ENCODE measurements at regions not wholly inside any gene's neighbourhood (a gene's known extent, or its start where the extent isn't known, plus 50 kb on each side); places are given as distances from the start of the nearest gene placed in this dataset.

DNA sequence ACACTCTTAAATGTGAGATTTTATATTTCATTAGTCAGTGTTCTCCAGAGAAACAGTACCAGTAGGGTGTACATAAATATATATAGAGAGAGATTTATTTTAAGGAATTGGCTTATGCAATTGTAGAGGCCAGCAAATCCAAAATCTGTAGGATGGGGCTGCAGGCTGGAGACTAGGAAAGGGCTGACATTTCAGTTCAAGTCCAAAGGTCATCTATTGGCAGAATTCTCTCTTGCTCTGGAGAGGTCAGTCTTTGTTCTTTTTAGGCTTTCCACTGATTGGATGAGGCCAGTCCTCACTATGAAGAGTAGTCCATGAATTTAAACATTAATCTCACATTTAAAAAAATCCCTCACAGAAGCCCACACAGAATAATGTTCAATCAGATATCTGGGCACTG lies 170.8 kb upstream of the NCKAP5 start:
- H3K4me3 ChIP-seq (replicated peaks in 1 of 2; ENCODE audit: low read depth in 1 of 2, low read length in 2 of 2), result no peak overlapping the region
- H4K20me1 ChIP-seq (ENCODE audit: insufficient read depth), result no peaks in the 10 kb centered on the region
- RAD21 ChIA-PET (ENCODE audit: low non-redundant PET in 1 of 2, low total read pairs in 2 of 2, uncharacterized antibody in 2 of 2, unreplicated experiment in 2 of 2), result no interaction called here
- CTCF ChIA-PET, result no interaction called here
- BruUV-seq (replicated peaks), result no TSS peak
- H3K4me2 ChIP-seq (ENCODE audit: low read length), result no peak overlapping the region
- POLR2A ChIA-PET, result no interaction called here
- H2AFZ ChIP-seq (ENCODE audit: low read depth, low read length, poor library complexity, severe bottlenecking), result no peak overlapping the region
- no peaks in the 10 kb centered on the region for H3K4me1 ChIP-seq (ENCODE audit: control insufficient read depth in 1 of 2, insufficient read depth in 2 of 2, low read length in 2 of 2)
- TF ChIP-seq EGR1 (IDR thresholded peaks at IDR 0.05; ENCODE audit: low read depth) (no peak), ZNF274 (IDR thresholded peaks at IDR 0.05; ENCODE audit: low read depth, low read length) (no peak), POLR2AphosphoS5 (IDR thresholded peaks at IDR 0.05; ENCODE audit: low read depth, low read length) (no peak), ELF1 (IDR thresholded peaks at IDR 0.05; ENCODE audit: borderline replicate concordance, low read depth) (no peak)
- H3K9ac ChIP-seq (ENCODE audit: low read length), result no peak overlapping the region
- no peak for DNase-seq (ENCODE audit: low read depth, low spot score)
- no peaks in the 10 kb centered on the region for H3K79me2 ChIP-seq (ENCODE audit: insufficient read depth, low read length)
- H3K9me3 ChIP-seq (ENCODE audit: control insufficient read depth in 1 of 2, insufficient read depth in 1 of 2, low read depth in 1 of 2, low read length in 2 of 2), result no peaks in the 10 kb centered on the region
- ATAC-seq, result no peak
- intact Hi-C loops (cut with micrococcal nuclease), result no loop called here
- H3K36me3 ChIP-seq (ENCODE audit: control insufficient read depth in 1 of 2, insufficient read depth in 2 of 2, low read length in 2 of 2), result no peaks in the 10 kb centered on the region
- no peak overlapping the region for H3K27ac ChIP-seq (ENCODE audit: low read depth, low read length)
- H3K27me3 ChIP-seq (ENCODE audit: insufficient read depth, low read length), result no peaks in the 10 kb centered on the region
- H3K9me2 ChIP-seq (ENCODE audit: insufficient read depth), result no peaks in the 10 kb centered on the region

DNA sequence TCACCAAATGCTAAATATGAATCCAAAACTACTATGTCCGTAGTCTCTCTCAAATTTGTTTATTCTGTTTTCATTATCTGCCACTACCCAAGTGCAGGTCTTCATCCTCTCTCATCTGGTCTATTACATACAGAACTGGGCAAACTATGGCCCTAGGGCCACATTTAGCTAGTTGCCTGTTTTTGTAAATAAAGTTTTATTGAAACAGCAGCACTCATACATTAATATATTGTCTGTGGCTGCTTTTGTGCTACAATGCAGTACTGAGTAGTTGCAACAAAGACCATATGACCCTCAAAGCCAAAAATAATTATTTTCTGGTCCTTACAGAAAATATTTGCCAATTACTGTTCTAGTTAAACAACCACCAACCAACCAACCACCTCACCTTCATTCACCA lies 172.2 kb upstream of the NCKAP5 start:
- H3K4me1 ChIP-seq (ENCODE audit: control insufficient read depth in 1 of 2, insufficient read depth in 2 of 2, low read length in 2 of 2), result no peaks in the 10 kb centered on the region
- no peak overlapping the region for H3K4me2 ChIP-seq (ENCODE audit: low read length)
- no peak overlapping the region for H3K4me3 ChIP-seq (replicated peaks in 1 of 2; ENCODE audit: low read depth in 1 of 2, low read length in 2 of 2)
- no peaks in the 10 kb centered on the region for H3K36me3 ChIP-seq (ENCODE audit: control insufficient read depth in 1 of 2, insufficient read depth in 2 of 2, low read length in 2 of 2)
- CTCF ChIA-PET, result no interaction called here
- H3K79me2 ChIP-seq (ENCODE audit: insufficient read depth, low read length), result no peaks in the 10 kb centered on the region
- RAD21 ChIA-PET (ENCODE audit: low non-redundant PET in 1 of 2, low total read pairs in 2 of 2, uncharacterized antibody in 2 of 2, unreplicated experiment in 2 of 2), result no interaction called here
- H4K20me1 ChIP-seq (ENCODE audit: insufficient read depth), result no peaks in the 10 kb centered on the region
- intact Hi-C loops (cut with micrococcal nuclease), result no loop called here
- no peak overlapping the region for H3K9ac ChIP-seq (ENCODE audit: low read length)
- no peaks in the 10 kb centered on the region for H3K9me3 ChIP-seq (ENCODE audit: control insufficient read depth in 1 of 2, insufficient read depth in 1 of 2, low read depth in 1 of 2, low read length in 2 of 2)
- no TSS peak for BruUV-seq (replicated peaks)
- DNase-seq (ENCODE audit: low read depth, low spot score) (no peak), ATAC-seq (no peak)
- H3K27ac ChIP-seq (ENCODE audit: low read depth, low read length), result no peak overlapping the region
- POLR2A ChIA-PET, result no interaction called here
- no peaks in the 10 kb centered on the region for H3K9me2 ChIP-seq (ENCODE audit: insufficient read depth)
- H3K27me3 ChIP-seq (ENCODE audit: insufficient read depth, low read length), result no peaks in the 10 kb centered on the region
- H2AFZ ChIP-seq (ENCODE audit: low read depth, low read length, poor library complexity, severe bottlenecking), result no peak overlapping the region
- no peak for TF ChIP-seq ATF3 (IDR thresholded peaks at IDR 0.05)
- no peak for TF ChIP-seq POLR2A (IDR thresholded peaks at IDR 0.05; ENCODE audit: borderline replicate concordance, extremely low read depth, insufficient read depth, insufficient read length)
- TF ChIP-seq, protein P1, sequence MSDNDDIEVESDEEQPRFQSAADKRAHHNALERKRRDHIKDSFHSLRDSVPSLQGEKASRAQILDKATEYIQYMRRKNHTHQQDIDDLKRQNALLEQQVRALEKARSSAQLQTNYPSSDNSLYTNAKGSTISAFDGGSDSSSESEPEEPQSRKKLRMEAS (IDR thresholded peaks at IDR 0.05), result no peak
- no peak for TF ChIP-seq EGR1 (IDR thresholded peaks at IDR 0.05; ENCODE audit: low read depth)
- no peak for TF ChIP-seq REST (IDR thresholded peaks at IDR 0.05; ENCODE audit: low read depth)
- TF ChIP-seq TCF7L2 (IDR thresholded peaks at IDR 0.05; ENCODE audit: borderline replicate concordance, extremely low read depth, insufficient read depth, insufficient read length), result no peak
- no peak for TF ChIP-seq YY1 (IDR thresholded peaks at IDR 0.05; ENCODE audit: extremely low read depth, insufficient replicate concordance, low read depth, low read length)
- no peak for TF ChIP-seq JUND (IDR thresholded peaks at IDR 0.05)
- TF ChIP-seq SRF (IDR thresholded peaks at IDR 0.05; ENCODE audit: low read depth), result no peak
- no peak for TF ChIP-seq ELF1 (IDR thresholded peaks at IDR 0.05; ENCODE audit: borderline replicate concordance, low read depth)
- no peak for TF ChIP-seq CBX3 (IDR thresholded peaks at IDR 0.05; ENCODE audit: low read depth)
- no peak for TF ChIP-seq CEBPB (IDR thresholded peaks at IDR 0.05; ENCODE audit: low read depth)
- no peak for TF ChIP-seq EZH2 (IDR thresholded peaks at IDR 0.05)
- TF ChIP-seq, protein P2, sequence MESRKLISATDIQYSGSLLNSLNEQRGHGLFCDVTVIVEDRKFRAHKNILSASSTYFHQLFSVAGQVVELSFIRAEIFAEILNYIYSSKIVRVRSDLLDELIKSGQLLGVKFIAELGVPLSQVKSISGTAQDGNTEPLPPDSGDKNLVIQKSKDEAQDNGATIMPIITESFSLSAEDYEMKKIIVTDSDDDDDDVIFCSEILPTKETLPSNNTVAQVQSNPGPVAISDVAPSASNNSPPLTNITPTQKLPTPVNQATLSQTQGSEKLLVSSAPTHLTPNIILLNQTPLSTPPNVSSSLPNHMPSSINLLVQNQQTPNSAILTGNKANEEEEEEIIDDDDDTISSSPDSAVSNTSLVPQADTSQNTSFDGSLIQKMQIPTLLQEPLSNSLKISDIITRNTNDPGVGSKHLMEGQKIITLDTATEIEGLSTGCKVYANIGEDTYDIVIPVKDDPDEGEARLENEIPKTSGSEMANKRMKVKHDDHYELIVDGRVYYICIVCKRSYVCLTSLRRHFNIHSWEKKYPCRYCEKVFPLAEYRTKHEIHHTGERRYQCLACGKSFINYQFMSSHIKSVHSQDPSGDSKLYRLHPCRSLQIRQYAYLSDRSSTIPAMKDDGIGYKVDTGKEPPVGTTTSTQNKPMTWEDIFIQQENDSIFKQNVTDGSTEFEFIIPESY (IDR thresholded peaks at IDR 0.05; ENCODE audit: extremely low read depth, insufficient replicate concordance, low read length), result no peak
- no peak for TF ChIP-seq EZH2phosphoT487 (IDR thresholded peaks at IDR 0.05; ENCODE audit: borderline replicate concordance)
